ENCODE measurements at regions not wholly inside any gene's neighbourhood (a gene's known extent, or its start where the extent isn't known, plus 50 kb on each side); places are given as distances from the start of the nearest gene placed in this dataset.

DNA sequence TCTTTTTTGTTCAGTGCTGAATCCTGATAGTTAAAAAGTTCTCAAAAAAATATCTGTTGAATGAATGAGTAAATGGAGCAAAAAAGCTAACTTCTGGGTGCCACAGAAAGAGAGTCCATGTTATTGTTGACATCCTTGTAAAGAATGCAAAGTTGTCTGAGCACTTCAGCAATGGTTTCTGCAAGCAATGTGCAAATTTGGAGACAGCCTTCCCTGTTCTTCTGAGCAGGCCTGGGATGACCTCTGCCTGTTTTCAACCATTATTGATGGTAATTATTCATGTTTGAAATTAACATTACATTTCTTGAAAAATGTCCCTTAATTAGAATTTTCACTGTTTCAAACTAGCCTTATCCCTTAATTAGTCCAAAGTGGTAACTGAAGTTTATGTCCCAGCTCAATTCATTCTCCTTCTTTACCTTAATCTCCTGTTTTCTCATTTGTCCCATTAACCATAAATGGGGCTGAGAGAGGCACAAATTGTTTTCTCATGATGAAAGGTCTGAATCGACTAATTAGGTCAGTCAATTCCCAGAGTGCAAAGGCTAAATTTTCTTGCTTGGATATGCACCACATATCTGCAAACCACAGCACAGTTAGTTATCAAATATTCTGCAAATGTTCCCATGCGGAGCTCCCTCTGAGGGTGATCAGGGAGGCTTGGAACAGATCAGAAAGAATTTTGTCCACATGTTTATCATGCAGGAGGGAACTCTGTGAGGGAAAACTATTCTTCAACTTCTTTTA lies 139.4 kb upstream of the KRR1 start:
- H3K4me3 ChIP-seq (ENCODE audit: low read depth, low read length), result no peak overlapping the region
- H3K36me3 ChIP-seq (ENCODE audit: control insufficient read depth in 2 of 2, insufficient read depth in 1 of 2, low read length in 2 of 2), result no peaks in the 10 kb centered on the region
- peak overlapping the region; percentile 45; the same call in 1 of the 2 replicates for H3K27ac ChIP-seq (ENCODE audit: extremely low read depth, low read depth, low read length)
- peaks cover 9% of the 10 kb centered on the region; the same call in 1 of the 2 replicates for H3K4me1 ChIP-seq (ENCODE audit: control insufficient read depth, insufficient read depth, low read length)
- no peaks in the 10 kb centered on the region for H3K9me3 ChIP-seq (ENCODE audit: control insufficient read depth, insufficient read depth, low read depth, low read length)
- ChIA-PET POLR2A (no interaction called here), CTCF (interaction anchor here (1.1 kb wide), 1 partner anchor 282 kb away, joined by 4 read pairs; no protein-coding TSS in a partner anchor)
- no peak for TF ChIP-seq ZFP41 (tag by site-specific recombination; IDR thresholded peaks at IDR 0.05; ENCODE audit: borderline replicate concordance)
- no peak for TF ChIP-seq ZNF157 (tag by site-specific recombination; IDR thresholded peaks at IDR 0.05)
- TF ChIP-seq, protein P1, sequence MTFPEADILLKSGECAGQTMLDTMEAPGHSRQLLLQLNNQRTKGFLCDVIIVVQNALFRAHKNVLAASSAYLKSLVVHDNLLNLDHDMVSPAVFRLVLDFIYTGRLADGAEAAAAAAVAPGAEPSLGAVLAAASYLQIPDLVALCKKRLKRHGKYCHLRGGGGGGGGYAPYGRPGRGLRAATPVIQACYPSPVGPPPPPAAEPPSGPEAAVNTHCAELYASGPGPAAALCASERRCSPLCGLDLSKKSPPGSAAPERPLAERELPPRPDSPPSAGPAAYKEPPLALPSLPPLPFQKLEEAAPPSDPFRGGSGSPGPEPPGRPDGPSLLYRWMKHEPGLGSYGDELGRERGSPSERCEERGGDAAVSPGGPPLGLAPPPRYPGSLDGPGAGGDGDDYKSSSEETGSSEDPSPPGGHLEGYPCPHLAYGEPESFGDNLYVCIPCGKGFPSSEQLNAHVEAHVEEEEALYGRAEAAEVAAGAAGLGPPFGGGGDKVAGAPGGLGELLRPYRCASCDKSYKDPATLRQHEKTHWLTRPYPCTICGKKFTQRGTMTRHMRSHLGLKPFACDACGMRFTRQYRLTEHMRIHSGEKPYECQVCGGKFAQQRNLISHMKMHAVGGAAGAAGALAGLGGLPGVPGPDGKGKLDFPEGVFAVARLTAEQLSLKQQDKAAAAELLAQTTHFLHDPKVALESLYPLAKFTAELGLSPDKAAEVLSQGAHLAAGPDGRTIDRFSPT (tag by site-specific recombination; IDR thresholded peaks at IDR 0.05), result no peak
- no peak for TF ChIP-seq HOXD13 (CRISPR knock-in tag; IDR thresholded peaks at IDR 0.05; ENCODE audit: borderline replicate concordance)
- no peak for TF ChIP-seq ZNF626 (tag by site-specific recombination; IDR thresholded peaks at IDR 0.05)
- no peak for TF ChIP-seq KLF16 (tag by site-specific recombination; IDR thresholded peaks at IDR 0.05)
- no peak for TF ChIP-seq IKZF3 (tag by site-specific recombination; IDR thresholded peaks at IDR 0.05)
- no peak for TF ChIP-seq ZFP69B (tag by site-specific recombination; IDR thresholded peaks at IDR 0.05)
- TF ChIP-seq ZNF664 (tag by site-specific recombination; IDR thresholded peaks at IDR 0.05), result no peak
- TF ChIP-seq, protein P2, sequence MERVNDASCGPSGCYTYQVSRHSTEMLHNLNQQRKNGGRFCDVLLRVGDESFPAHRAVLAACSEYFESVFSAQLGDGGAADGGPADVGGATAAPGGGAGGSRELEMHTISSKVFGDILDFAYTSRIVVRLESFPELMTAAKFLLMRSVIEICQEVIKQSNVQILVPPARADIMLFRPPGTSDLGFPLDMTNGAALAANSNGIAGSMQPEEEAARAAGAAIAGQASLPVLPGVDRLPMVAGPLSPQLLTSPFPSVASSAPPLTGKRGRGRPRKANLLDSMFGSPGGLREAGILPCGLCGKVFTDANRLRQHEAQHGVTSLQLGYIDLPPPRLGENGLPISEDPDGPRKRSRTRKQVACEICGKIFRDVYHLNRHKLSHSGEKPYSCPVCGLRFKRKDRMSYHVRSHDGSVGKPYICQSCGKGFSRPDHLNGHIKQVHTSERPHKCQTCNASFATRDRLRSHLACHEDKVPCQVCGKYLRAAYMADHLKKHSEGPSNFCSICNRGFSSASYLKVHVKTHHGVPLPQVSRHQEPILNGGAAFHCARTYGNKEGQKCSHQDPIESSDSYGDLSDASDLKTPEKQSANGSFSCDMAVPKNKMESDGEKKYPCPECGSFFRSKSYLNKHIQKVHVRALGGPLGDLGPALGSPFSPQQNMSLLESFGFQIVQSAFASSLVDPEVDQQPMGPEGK (tag by site-specific recombination; IDR thresholded peaks at IDR 0.05), result no peak
- no peak for TF ChIP-seq MYNN (tag by site-specific recombination; IDR thresholded peaks at IDR 0.05; ENCODE audit: borderline replicate concordance)
- no peak for TF ChIP-seq ZNF548 (tag by site-specific recombination; IDR thresholded peaks at IDR 0.05)
- TF ChIP-seq, protein P3, sequence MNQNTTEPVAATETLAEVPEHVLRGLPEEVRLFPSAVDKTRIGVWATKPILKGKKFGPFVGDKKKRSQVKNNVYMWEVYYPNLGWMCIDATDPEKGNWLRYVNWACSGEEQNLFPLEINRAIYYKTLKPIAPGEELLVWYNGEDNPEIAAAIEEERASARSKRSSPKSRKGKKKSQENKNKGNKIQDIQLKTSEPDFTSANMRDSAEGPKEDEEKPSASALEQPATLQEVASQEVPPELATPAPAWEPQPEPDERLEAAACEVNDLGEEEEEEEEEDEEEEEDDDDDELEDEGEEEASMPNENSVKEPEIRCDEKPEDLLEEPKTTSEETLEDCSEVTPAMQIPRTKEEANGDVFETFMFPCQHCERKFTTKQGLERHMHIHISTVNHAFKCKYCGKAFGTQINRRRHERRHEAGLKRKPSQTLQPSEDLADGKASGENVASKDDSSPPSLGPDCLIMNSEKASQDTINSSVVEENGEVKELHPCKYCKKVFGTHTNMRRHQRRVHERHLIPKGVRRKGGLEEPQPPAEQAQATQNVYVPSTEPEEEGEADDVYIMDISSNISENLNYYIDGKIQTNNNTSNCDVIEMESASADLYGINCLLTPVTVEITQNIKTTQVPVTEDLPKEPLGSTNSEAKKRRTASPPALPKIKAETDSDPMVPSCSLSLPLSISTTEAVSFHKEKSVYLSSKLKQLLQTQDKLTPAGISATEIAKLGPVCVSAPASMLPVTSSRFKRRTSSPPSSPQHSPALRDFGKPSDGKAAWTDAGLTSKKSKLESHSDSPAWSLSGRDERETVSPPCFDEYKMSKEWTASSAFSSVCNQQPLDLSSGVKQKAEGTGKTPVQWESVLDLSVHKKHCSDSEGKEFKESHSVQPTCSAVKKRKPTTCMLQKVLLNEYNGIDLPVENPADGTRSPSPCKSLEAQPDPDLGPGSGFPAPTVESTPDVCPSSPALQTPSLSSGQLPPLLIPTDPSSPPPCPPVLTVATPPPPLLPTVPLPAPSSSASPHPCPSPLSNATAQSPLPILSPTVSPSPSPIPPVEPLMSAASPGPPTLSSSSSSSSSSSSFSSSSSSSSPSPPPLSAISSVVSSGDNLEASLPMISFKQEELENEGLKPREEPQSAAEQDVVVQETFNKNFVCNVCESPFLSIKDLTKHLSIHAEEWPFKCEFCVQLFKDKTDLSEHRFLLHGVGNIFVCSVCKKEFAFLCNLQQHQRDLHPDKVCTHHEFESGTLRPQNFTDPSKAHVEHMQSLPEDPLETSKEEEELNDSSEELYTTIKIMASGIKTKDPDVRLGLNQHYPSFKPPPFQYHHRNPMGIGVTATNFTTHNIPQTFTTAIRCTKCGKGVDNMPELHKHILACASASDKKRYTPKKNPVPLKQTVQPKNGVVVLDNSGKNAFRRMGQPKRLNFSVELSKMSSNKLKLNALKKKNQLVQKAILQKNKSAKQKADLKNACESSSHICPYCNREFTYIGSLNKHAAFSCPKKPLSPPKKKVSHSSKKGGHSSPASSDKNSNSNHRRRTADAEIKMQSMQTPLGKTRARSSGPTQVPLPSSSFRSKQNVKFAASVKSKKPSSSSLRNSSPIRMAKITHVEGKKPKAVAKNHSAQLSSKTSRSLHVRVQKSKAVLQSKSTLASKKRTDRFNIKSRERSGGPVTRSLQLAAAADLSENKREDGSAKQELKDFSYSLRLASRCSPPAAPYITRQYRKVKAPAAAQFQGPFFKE (tag by site-specific recombination; IDR thresholded peaks at IDR 0.05; ENCODE audit: borderline replicate concordance), result no peak

DNA sequence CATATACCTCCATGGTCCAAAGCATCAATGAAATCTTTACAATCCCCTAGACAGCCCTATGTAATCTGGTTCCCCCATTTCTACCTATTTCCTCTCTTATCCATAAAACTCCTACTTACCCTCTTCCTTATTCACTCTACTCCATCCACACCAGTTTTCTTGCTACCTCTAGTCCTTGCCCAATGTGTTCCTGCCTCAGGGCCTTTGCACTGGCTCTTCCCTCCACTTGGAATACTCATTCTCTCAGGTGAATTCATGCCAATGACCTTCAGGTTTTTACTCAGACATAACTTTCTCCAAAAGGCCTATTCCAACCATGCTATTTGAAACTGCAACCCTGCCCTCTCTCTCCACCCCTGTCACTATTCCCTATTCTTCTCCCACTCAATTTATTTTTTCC lies 138.7 kb upstream of the KRR1 start:
- CTCF ChIA-PET, result no interaction called here
- POLR2A ChIA-PET, result no interaction called here
- no peak for TF ChIP-seq BCL11A (tag by site-specific recombination; IDR thresholded peaks at IDR 0.05; ENCODE audit: low read depth)
- TF ChIP-seq, protein P4, sequence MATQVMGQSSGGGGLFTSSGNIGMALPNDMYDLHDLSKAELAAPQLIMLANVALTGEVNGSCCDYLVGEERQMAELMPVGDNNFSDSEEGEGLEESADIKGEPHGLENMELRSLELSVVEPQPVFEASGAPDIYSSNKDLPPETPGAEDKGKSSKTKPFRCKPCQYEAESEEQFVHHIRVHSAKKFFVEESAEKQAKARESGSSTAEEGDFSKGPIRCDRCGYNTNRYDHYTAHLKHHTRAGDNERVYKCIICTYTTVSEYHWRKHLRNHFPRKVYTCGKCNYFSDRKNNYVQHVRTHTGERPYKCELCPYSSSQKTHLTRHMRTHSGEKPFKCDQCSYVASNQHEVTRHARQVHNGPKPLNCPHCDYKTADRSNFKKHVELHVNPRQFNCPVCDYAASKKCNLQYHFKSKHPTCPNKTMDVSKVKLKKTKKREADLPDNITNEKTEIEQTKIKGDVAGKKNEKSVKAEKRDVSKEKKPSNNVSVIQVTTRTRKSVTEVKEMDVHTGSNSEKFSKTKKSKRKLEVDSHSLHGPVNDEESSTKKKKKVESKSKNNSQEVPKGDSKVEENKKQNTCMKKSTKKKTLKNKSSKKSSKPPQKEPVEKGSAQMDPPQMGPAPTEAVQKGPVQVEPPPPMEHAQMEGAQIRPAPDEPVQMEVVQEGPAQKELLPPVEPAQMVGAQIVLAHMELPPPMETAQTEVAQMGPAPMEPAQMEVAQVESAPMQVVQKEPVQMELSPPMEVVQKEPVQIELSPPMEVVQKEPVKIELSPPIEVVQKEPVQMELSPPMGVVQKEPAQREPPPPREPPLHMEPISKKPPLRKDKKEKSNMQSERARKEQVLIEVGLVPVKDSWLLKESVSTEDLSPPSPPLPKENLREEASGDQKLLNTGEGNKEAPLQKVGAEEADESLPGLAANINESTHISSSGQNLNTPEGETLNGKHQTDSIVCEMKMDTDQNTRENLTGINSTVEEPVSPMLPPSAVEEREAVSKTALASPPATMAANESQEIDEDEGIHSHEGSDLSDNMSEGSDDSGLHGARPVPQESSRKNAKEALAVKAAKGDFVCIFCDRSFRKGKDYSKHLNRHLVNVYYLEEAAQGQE (tag by site-specific recombination; IDR thresholded peaks at IDR 0.05), result no peak
- no peak for TF ChIP-seq BCL11B (tag by site-specific recombination; IDR thresholded peaks at IDR 0.05; ENCODE audit: low read depth)
- TF ChIP-seq ZNF624 (tag by site-specific recombination; IDR thresholded peaks at IDR 0.05), result no peak
- TF ChIP-seq ZNF623 (tag by site-specific recombination; IDR thresholded peaks at IDR 0.05), result peak; percentile 90
- TF ChIP-seq, protein P5, sequence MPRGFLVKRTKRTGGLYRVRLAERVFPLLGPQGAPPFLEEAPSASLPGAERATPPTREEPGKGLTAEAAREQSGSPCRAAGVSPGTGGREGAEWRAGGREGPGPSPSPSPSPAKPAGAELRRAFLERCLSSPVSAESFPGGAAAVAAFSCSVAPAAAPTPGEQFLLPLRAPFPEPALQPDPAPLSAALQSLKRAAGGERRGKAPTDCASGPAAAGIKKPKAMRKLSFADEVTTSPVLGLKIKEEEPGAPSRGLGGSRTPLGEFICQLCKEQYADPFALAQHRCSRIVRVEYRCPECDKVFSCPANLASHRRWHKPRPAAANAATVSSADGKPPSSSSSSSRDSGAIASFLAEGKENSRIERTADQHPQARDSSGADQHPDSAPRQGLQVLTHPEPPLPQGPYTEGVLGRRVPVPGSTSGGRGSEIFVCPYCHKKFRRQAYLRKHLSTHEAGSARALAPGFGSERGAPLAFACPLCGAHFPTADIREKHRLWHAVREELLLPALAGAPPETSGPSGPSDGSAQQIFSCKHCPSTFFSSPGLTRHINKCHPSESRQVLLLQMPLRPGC (tag by site-specific recombination; IDR thresholded peaks at IDR 0.05), result no peak

More for the DNA sequence above, 138.7 kb upstream of the KRR1 start:
- H3K4me1 ChIP-seq (ENCODE audit: control insufficient read depth, insufficient read depth, low read length), result peaks cover 9% of the 10 kb centered on the region; the same call in 1 of the 2 replicates
- H3K4me3 ChIP-seq (ENCODE audit: low read depth, low read length), result no peak overlapping the region
- H3K27ac ChIP-seq (ENCODE audit: extremely low read depth, low read depth, low read length), result no peak overlapping the region
- no peaks in the 10 kb centered on the region for H3K36me3 ChIP-seq (ENCODE audit: control insufficient read depth in 2 of 2, insufficient read depth in 1 of 2, low read length in 2 of 2)
- no peaks in the 10 kb centered on the region for H3K9me3 ChIP-seq (ENCODE audit: control insufficient read depth, insufficient read depth, low read depth, low read length)
